ENCODE measurements at regions not wholly inside any gene's neighbourhood (a gene's known extent, or its start where the extent isn't known, plus 50 kb on each side); places are given as distances from the start of the nearest gene placed in this dataset.
"Not testable (repeated sequence)": the region's sequence is repeated elsewhere in the genome, so short reads cannot be mapped to it uniquely, and the experiment has no call there.

DNA sequence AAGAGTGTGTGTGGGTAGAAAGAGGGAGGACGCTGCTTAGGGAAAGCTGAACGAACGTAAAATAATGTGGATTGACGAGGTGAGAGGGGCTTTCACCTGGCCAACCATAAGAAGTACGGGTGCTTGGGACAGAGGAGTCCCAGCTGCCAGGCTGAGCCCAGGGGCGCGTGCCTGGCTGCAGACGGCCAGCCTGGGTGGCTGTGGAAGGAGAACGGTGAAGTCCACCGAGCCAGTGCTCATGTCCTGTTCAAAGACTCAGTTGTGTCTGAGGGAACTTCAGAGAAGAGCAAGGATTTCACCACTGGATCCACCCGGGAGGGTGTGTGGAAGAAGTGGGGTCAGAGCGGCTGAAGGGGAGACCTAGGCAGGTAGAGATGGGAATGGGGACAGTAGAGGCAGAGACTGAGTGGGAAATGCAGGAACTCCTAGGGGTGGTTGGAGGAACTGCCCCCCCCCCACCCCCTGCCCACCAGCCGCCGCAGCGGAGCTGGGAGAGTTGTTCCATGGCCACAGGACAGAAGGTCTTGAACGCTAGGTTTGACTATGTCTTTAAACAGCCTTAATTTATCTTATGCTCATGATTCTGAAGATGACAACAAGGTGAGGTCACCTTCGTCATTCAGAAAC, 68.1 kb upstream of the TBXT start:
- no peak overlapping the region for H3K4me3 Mint-ChIP-seq

DNA sequence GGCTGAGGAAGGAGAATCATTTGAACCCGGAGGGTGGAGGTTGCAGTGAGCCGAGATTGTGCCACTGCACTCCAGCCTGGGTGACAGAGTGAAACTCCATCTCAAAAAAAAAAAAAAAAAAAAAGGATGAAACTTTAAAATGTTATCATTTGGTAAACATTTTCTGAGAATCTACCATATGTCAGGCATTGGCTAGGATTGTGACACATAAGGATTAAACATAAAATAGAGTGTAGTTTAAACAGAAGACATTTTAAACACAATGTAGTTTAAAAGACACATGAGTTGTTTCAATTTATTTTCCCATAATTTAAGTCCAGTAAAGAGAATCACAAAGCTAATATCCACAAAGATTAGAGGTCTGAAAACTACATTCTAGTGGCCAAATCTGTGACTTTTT, 63.5 kb upstream of the TBXT start:
- H3K27me3 Mint-ChIP-seq, result peaks cover 46% of the 10 kb centered on the region
- H3K27ac ChIP-seq (ENCODE audit: low read depth in 1 of 2, low read length in 2 of 2); ATAC-seq (ENCODE audit: poor library complexity); H3K4me1 Mint-ChIP-seq (ENCODE audit: low read depth); H3K36me3 Mint-ChIP-seq (ENCODE audit: low read depth); intact Hi-C loops (cut with DNase I, micrococcal nuclease); CTCF ChIA-PET; H3K4me3 Mint-ChIP-seq; H3K36me3 ChIP-seq (ENCODE audit: insufficient read depth, low read length); DNase-seq; H3K4me3 ChIP-seq (ENCODE audit: low read length); POLR2A ChIA-PET; H3K27ac Mint-ChIP-seq; H3K9me3 ChIP-seq (ENCODE audit: control insufficient read depth in 1 of 2, insufficient read depth in 1 of 2, low read length in 2 of 2); H3K9me3 Mint-ChIP-seq: not testable (repeated sequence)
- Histone ChIP-seq H3K4me1 (ENCODE audit: insufficient read depth, low read length) (peaks cover 21% of the 10 kb centered on the region), H3K27me3 (ENCODE audit: control insufficient read depth in 1 of 2, insufficient read depth in 2 of 2, low read length in 2 of 2) (peaks cover 14 to 21% of the 10 kb centered on the region in 2 experiments)

More for the DNA sequence above, 68.1 kb upstream of the TBXT start:
- intact Hi-C loops (cut with DNase I, micrococcal nuclease), result no loop called here
- Histone ChIP-seq H3K4me1 (ENCODE audit: insufficient read depth, low read length) (peaks cover 10% of the 10 kb centered on the region), H3K36me3 (ENCODE audit: insufficient read depth, low read length) (no peaks in the 10 kb centered on the region), H3K9me3 (ENCODE audit: control insufficient read depth in 1 of 2, insufficient read depth in 1 of 2, low read length in 2 of 2) (no peaks in the 10 kb centered on the region), H3K27ac (ENCODE audit: low read depth in 1 of 2, low read length in 2 of 2) (no peak overlapping the region), H3K4me3 (ENCODE audit: low read length) (no peak overlapping the region), H3K27me3 (ENCODE audit: control insufficient read depth in 1 of 2, insufficient read depth in 2 of 2, low read length in 2 of 2) (peaks cover 0 to 9% of the 10 kb centered on the region in 2 experiments)
- no peak for ATAC-seq (ENCODE audit: poor library complexity)
- Mint-ChIP-seq H3K4me1 (ENCODE audit: low read depth) (no peaks in the 10 kb centered on the region), H3K9me3 (no peaks in the 10 kb centered on the region), H3K27me3 (peaks cover 38% of the 10 kb centered on the region), H3K27ac (no peak overlapping the region), H3K36me3 (ENCODE audit: low read depth) (no peaks in the 10 kb centered on the region)
- ChIA-PET CTCF (no interaction called here), POLR2A (no interaction called here)
- no peak for DNase-seq
- TF ChIP-seq, protein P1, sequence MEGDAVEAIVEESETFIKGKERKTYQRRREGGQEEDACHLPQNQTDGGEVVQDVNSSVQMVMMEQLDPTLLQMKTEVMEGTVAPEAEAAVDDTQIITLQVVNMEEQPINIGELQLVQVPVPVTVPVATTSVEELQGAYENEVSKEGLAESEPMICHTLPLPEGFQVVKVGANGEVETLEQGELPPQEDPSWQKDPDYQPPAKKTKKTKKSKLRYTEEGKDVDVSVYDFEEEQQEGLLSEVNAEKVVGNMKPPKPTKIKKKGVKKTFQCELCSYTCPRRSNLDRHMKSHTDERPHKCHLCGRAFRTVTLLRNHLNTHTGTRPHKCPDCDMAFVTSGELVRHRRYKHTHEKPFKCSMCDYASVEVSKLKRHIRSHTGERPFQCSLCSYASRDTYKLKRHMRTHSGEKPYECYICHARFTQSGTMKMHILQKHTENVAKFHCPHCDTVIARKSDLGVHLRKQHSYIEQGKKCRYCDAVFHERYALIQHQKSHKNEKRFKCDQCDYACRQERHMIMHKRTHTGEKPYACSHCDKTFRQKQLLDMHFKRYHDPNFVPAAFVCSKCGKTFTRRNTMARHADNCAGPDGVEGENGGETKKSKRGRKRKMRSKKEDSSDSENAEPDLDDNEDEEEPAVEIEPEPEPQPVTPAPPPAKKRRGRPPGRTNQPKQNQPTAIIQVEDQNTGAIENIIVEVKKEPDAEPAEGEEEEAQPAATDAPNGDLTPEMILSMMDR (IDR thresholded peaks at IDR 0.05), result no peak

DNA sequence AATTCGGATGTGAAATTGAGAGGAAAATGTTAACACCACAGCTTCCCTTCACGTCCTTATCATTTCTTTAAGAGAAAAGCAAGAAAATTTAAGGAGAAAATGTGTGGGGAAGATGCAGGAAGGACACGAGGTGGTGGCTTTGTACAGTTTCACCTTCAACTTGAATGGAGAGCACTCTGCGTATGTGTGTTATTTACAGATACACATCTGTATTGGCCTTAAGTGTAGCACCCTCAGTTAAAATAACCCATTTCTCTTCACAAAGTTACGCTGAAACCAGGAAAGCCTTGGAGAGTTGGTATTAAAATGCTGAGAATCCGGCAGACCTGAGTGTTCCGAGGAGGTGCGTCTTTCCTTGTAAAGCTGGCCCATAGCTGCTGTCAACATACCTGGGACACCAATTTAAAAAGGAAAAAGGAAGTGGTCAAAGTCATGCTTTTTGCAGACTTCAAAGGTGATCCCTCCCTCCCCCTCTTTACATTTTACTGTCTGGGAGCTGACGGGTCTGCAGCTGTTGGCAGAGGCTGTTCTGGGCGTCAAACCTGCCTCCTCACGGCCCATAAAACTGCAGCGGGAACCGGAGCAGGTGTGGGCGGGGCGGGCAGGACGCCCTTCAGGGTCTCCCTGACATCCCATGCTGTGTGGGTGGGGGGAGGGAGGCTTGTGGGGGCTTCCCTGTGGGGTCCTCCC, 61.3 kb upstream of the TBXT start:
- H3K27me3 ChIP-seq (ENCODE audit: control insufficient read depth in 1 of 2, insufficient read depth in 2 of 2, low read length in 2 of 2), result peaks cover 16% of the 10 kb centered on the region in 2 experiments
- Mint-ChIP-seq H3K9me3 (no peaks in the 10 kb centered on the region), H3K4me1 (ENCODE audit: low read depth) (peaks cover 8% of the 10 kb centered on the region), H3K4me3 (no peak overlapping the region), H3K27ac (no peak overlapping the region), H3K27me3 (peaks cover 59% of the 10 kb centered on the region), H3K36me3 (ENCODE audit: low read depth) (no peaks in the 10 kb centered on the region)
- H3K9me3 ChIP-seq (ENCODE audit: control insufficient read depth in 1 of 2, insufficient read depth in 1 of 2, low read length in 2 of 2), result peaks cover 0 to 1% of the 10 kb centered on the region in 2 experiments
- H3K36me3 ChIP-seq (ENCODE audit: insufficient read depth, low read length), result no peaks in the 10 kb centered on the region
- TF ChIP-seq, protein P1 (IDR thresholded peaks at IDR 0.05), result no peak
- ATAC-seq (ENCODE audit: poor library complexity) (no peak), DNase-seq (no peak)
- intact Hi-C loops (cut with DNase I, micrococcal nuclease), result no loop called here
- H3K27ac ChIP-seq (ENCODE audit: low read depth in 1 of 2, low read length in 2 of 2), result no peak overlapping the region
- peaks cover 11% of the 10 kb centered on the region for H3K4me1 ChIP-seq (ENCODE audit: insufficient read depth, low read length)
- POLR2A ChIA-PET, result no interaction called here
- CTCF ChIA-PET, result no interaction called here
- no peak overlapping the region for H3K4me3 ChIP-seq (ENCODE audit: low read length)
